ENCODE measurements at regions not wholly inside any gene's neighbourhood (a gene's known extent, or its start where the extent isn't known, plus 50 kb on each side); places are given as distances from the start of the nearest gene placed in this dataset.

GRCh38 chr9:740221-740620 is 101.3 kb upstream of the DMRT1 start:
- H3K4me3 ChIP-seq (replicated peaks; ENCODE audit: low read depth, low read length) = no peak overlapping the region
- no peaks in the 10 kb centered on the region for H3K36me3 ChIP-seq (ENCODE audit: control insufficient read depth, insufficient read depth, low read length)
- no peak for TF ChIP-seq CTCF (IDR thresholded peaks at IDR 0.05; ENCODE audit: insufficient read depth, low read length, poor library complexity, severe bottlenecking)
- DNase-seq (ENCODE audit: extremely low read depth, insufficient read length) = no peak
- H3K27me3 ChIP-seq (replicated peaks; ENCODE audit: control insufficient read depth, insufficient read depth, low read length) = no peaks in the 10 kb centered on the region

DNA sequence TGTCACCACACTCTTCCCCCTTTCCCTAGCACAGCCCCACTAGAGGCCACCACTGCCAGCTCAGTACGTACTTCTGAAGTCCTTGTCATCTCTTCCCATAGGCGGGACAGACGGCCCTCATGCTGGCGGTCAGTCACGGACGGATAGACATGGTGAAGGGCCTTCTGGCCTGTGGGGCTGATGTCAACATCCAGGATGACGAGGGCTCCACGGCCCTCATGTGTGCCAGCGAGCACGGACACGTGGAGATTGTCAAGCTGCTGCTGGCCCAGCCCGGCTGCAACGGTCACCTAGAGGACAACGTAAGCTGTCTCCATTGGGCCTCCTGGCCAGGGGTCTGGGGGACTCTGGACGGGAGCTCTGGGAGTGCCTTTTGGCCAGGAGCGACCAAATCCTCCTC is 99.4 kb upstream of the DMRT1 start:
- Histone ChIP-seq H3K36me3 (ENCODE audit: control insufficient read depth, insufficient read depth, low read length) (no peaks in the 10 kb centered on the region), H3K4me3 (replicated peaks; ENCODE audit: low read depth, low read length) (no peak overlapping the region), H3K27me3 (replicated peaks; ENCODE audit: control insufficient read depth, insufficient read depth, low read length) (no peaks in the 10 kb centered on the region)
- no peak for DNase-seq (ENCODE audit: extremely low read depth, insufficient read length)
- TF ChIP-seq CTCF (IDR thresholded peaks at IDR 0.05; ENCODE audit: insufficient read depth, low read length, poor library complexity, severe bottlenecking) = no peak

DNA sequence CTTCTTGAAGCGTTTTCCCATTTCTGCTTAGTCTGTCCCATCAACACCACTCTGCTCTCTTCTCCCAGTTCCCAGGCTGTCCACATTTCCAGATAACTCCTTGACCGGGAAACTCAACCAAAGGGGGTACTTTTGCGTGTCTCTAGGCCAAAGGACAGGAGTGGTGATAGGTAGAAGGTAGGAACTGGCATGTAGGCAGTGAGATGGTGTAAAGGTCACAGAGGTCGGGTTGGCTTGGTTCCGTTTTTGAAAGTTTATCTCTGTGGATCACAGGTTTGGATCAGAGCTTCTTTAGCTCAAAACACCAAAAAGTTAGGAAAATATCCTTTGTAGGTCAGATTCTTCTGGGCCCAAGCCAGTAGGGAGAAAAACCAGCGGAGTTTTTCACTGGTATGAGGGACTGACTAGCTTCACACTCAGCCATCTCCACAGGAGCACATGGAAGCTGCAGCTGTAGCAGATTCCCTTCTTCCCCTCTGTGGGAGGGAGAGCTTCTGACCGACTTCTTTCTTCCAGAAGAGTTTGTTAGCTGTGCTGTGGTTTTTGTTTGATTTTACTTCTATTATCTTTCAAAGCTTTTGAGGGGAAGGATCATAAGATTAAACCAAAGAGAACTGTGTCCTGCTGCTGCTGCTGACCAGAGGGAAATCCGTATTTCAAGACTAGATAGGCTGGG is 98.4 kb upstream of the DMRT1 start:
- Histone ChIP-seq H3K4me3 (replicated peaks; ENCODE audit: low read depth, low read length) (no peak overlapping the region), H3K36me3 (ENCODE audit: control insufficient read depth, insufficient read depth, low read length) (no peaks in the 10 kb centered on the region), H3K27me3 (replicated peaks; ENCODE audit: control insufficient read depth, insufficient read depth, low read length) (no peaks in the 10 kb centered on the region)
- no peak for DNase-seq (ENCODE audit: extremely low read depth, insufficient read length)
- no peak for TF ChIP-seq CTCF (IDR thresholded peaks at IDR 0.05; ENCODE audit: insufficient read depth, low read length, poor library complexity, severe bottlenecking)

GRCh38 chr9:744046-744712 is 97.3 kb upstream of the DMRT1 start:
- DNase-seq (ENCODE audit: extremely low read depth, insufficient read length) = no peak
- Histone ChIP-seq H3K27me3 (replicated peaks; ENCODE audit: control insufficient read depth, insufficient read depth, low read length) (no peaks in the 10 kb centered on the region), H3K4me3 (replicated peaks; ENCODE audit: low read depth, low read length) (no peak overlapping the region), H3K36me3 (ENCODE audit: control insufficient read depth, insufficient read depth, low read length) (no peaks in the 10 kb centered on the region)
- no peak for TF ChIP-seq CTCF (IDR thresholded peaks at IDR 0.05; ENCODE audit: insufficient read depth, low read length, poor library complexity, severe bottlenecking)

DNA sequence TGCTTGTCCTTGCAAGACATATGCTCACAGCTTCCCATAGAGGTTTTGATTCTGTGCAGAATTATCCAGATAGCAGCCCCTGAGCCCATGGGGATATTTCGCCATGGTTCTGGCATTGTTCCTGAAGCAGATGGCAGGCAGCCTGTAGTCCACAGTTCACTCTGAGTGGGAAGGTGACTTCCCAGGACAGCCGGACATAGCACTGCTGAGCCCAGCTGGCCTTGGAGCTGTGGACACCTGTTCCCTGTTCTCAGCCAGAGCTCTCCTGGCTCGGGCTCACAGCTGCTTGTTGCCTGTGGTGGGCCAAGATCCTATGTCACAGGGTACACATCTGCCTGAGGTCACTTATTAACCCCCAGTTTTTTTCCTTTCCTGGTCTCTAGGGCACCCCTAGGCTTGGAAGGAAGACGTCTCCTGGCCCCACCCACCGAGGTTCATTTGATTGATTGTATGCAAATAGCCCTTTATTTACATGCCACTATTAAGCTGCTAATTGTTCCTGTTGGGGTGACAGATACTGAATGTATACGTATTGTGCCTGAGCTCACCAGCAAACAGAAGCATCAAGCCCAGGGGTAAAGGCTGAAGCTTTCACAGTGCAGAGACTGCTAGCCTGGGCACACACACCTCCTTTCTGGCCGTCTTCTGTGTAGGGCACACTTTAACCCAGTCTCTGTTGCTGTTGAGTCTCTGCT is 96.6 kb upstream of the DMRT1 start:
- no peaks in the 10 kb centered on the region for H3K36me3 ChIP-seq (ENCODE audit: control insufficient read depth, insufficient read depth, low read length)
- no peak for TF ChIP-seq CTCF (IDR thresholded peaks at IDR 0.05; ENCODE audit: insufficient read depth, low read length, poor library complexity, severe bottlenecking)
- no peak for DNase-seq (ENCODE audit: extremely low read depth, insufficient read length)
- no peaks in the 10 kb centered on the region for H3K27me3 ChIP-seq (replicated peaks; ENCODE audit: control insufficient read depth, insufficient read depth, low read length)
- no peak overlapping the region for H3K4me3 ChIP-seq (replicated peaks; ENCODE audit: low read depth, low read length)
